ENCODE measurements at regions not wholly inside any gene's neighbourhood (a gene's known extent, or its start where the extent isn't known, plus 50 kb on each side); places are given as distances from the start of the nearest gene placed in this dataset.

GRCh38 chr21:16072737-16073136, 343.0 kb downstream of the USP25 start:
- no peak for DNase-seq (ENCODE audit: low read depth in 2 of 2)

- no peak for DNase-seq (ENCODE audit: low read depth in 2 of 2)
Observed at GRCh38 chr21:16073586-16073985, 343.8 kb downstream of the USP25 start.

- DNase-seq (ENCODE audit: low read depth in 2 of 2), result no peak
Observed at GRCh38 chr21:16074950-16075489, 345.2 kb downstream of the USP25 start.

- DNase-seq (ENCODE audit: low read depth in 2 of 2), result no peak
Observed at GRCh38 chr21:16075649-16076282, 346.0 kb downstream of the USP25 start.

GRCh38 chr21:16076465-16076864, 346.7 kb downstream of the USP25 start:
- DNase-seq (ENCODE audit: low read depth in 2 of 2), result no peak

GRCh38 chr21:16078382-16078781, 348.6 kb downstream of the USP25 start:
- DNase-seq (ENCODE audit: low read depth in 2 of 2), result no peak

GRCh38 chr21:16079830-16080229, 350.0 kb downstream of the USP25 start:
- no peak for DNase-seq (ENCODE audit: low read depth in 2 of 2)

- DNase-seq (ENCODE audit: low read depth in 2 of 2), result no peak
Observed at GRCh38 chr21:16081304-16081703, 351.5 kb downstream of the USP25 start.

- DNase-seq (ENCODE audit: low read depth in 2 of 2), result no peak
Observed at GRCh38 chr21:16082038-16082816, 352.4 kb downstream of the USP25 start.

- DNase-seq (ENCODE audit: low read depth in 2 of 2), result no peak
Observed at GRCh38 chr21:16084776-16085364, 355.1 kb downstream of the USP25 start.

- no peak for DNase-seq (ENCODE audit: low read depth in 2 of 2)
Observed at GRCh38 chr21:16085421-16085820, 355.6 kb downstream of the USP25 start.

- DNase-seq (ENCODE audit: low read depth in 2 of 2), result no peak
Observed at GRCh38 chr21:16086121-16086520, 356.3 kb downstream of the USP25 start.

- no peak for DNase-seq (ENCODE audit: low read depth in 2 of 2)
Observed at GRCh38 chr21:16086936-16087335, 357.2 kb downstream of the USP25 start.

GRCh38 chr21:16087523-16087922, 357.7 kb downstream of the USP25 start:
- no peak for DNase-seq (ENCODE audit: low read depth in 2 of 2)

GRCh38 chr21:16088056-16088455, 358.3 kb downstream of the USP25 start:
- no peak for DNase-seq (ENCODE audit: low read depth in 2 of 2)

GRCh38 chr21:16095005-16095404, 365.2 kb downstream of the USP25 start:
- DNase-seq (ENCODE audit: low read depth in 2 of 2), result no peak

GRCh38 chr21:16096988-16097387, 367.2 kb downstream of the USP25 start:
- no peak for DNase-seq (ENCODE audit: low read depth in 2 of 2)

- DNase-seq (ENCODE audit: low read depth in 2 of 2), result no peak
Observed at GRCh38 chr21:16102113-16102512, 372.3 kb downstream of the USP25 start.

GRCh38 chr21:16108561-16109075, 378.8 kb downstream of the USP25 start:
- DNase-seq (ENCODE audit: low read depth in 2 of 2), result no peak

GRCh38 chr21:16113052-16113715, 383.4 kb downstream of the USP25 start:
- no peak for DNase-seq (ENCODE audit: low read depth in 2 of 2)

- no peak for DNase-seq (ENCODE audit: low read depth in 2 of 2)
Observed at GRCh38 chr21:16115461-16115860, 385.7 kb downstream of the USP25 start.

- DNase-seq (ENCODE audit: low read depth in 2 of 2), result no peak
Observed at GRCh38 chr21:16116069-16116468, 386.3 kb downstream of the USP25 start.

Data from activated CD4-positive, alpha-beta T cell treated with anti-CD3 and anti-CD28 coated beads for 24 hours (primary cell).